ENCODE measurements at regions not wholly inside any gene's neighbourhood (a gene's known extent, or its start where the extent isn't known, plus 50 kb on each side); places are given as distances from the start of the nearest gene placed in this dataset.

GRCh38 chr5:63812693-63813092, 149.6 kb downstream of the HTR1A start:
- TF ChIP-seq CTCF (conservative IDR thresholded peaks at IDR 0.05; ENCODE audit: low read depth, low read length), result no peak
- no peak for TF ChIP-seq POLR2A (IDR thresholded peaks at IDR 0.05; ENCODE audit: low read depth, low read length)
- no peak for TF ChIP-seq RAD21 (IDR thresholded peaks at IDR 0.05; ENCODE audit: low read length)
- no peak for TF ChIP-seq SMC3 (IDR thresholded peaks at IDR 0.05; ENCODE audit: low read depth, low read length)
- no peak for TF ChIP-seq NFE2L2 (IDR thresholded peaks at IDR 0.05; ENCODE audit: low read depth, low read length)
- no peak for TF ChIP-seq MXI1 (IDR thresholded peaks at IDR 0.05; ENCODE audit: borderline replicate concordance, low read depth, low read length)
- no peak for TF ChIP-seq CEBPB (IDR thresholded peaks at IDR 0.05; ENCODE audit: low read depth, low read length)

All from IMR-90 (cell line).